ENCODE measurements at regions not wholly inside any gene's neighbourhood (a gene's known extent, or its start where the extent isn't known, plus 50 kb on each side); places are given as distances from the start of the nearest gene placed in this dataset.

GRCh38 chr9:2417730-2418129 is 203.9 kb upstream of the VLDLR start:
- Histone ChIP-seq H3K36me3 (ENCODE audit: control insufficient read depth, insufficient read depth, low read length) (no peaks in the 10 kb centered on the region), H3K4me3 (ENCODE audit: low read depth, low read length) (no peak overlapping the region), H3K27me3 (ENCODE audit: control insufficient read depth, insufficient read depth, low read length) (no peaks in the 10 kb centered on the region)
- FAIRE-seq, result no peak
- DNase-seq (ENCODE audit: low read depth), result no peak
- TF ChIP-seq CTCF (IDR thresholded peaks at IDR 0.05; ENCODE audit: insufficient read depth, low read length, severe bottlenecking), result no peak

- no peak for TF ChIP-seq CTCF (IDR thresholded peaks at IDR 0.05; ENCODE audit: insufficient read depth, low read length, severe bottlenecking)
- no peak overlapping the region for H3K4me3 ChIP-seq (ENCODE audit: low read depth, low read length)
- H3K36me3 ChIP-seq (ENCODE audit: control insufficient read depth, insufficient read depth, low read length), result no peaks in the 10 kb centered on the region
- H3K27me3 ChIP-seq (ENCODE audit: control insufficient read depth, insufficient read depth, low read length), result no peaks in the 10 kb centered on the region
- DNase-seq (ENCODE audit: low read depth) (peak; percentile 40), FAIRE-seq (no peak)
Observed at GRCh38 chr9:2418619-2419018, 203.0 kb upstream of the VLDLR start.

GRCh38 chr9:2419347-2419746 is 202.2 kb upstream of the VLDLR start:
- no peaks in the 10 kb centered on the region for H3K36me3 ChIP-seq (ENCODE audit: control insufficient read depth, insufficient read depth, low read length)
- no peaks in the 10 kb centered on the region for H3K27me3 ChIP-seq (ENCODE audit: control insufficient read depth, insufficient read depth, low read length)
- FAIRE-seq (no peak), DNase-seq (ENCODE audit: low read depth) (no peak)
- no peak for TF ChIP-seq CTCF (IDR thresholded peaks at IDR 0.05; ENCODE audit: insufficient read depth, low read length, severe bottlenecking)
- no peak overlapping the region for H3K4me3 ChIP-seq (ENCODE audit: low read depth, low read length)

GRCh38 chr9:2420543-2420942 is 201.0 kb upstream of the VLDLR start:
- FAIRE-seq (no peak), DNase-seq (ENCODE audit: low read depth) (no peak)
- Histone ChIP-seq H3K4me3 (ENCODE audit: low read depth, low read length) (no peak overlapping the region), H3K36me3 (ENCODE audit: control insufficient read depth, insufficient read depth, low read length) (no peaks in the 10 kb centered on the region), H3K27me3 (ENCODE audit: control insufficient read depth, insufficient read depth, low read length) (no peaks in the 10 kb centered on the region)
- no peak for TF ChIP-seq CTCF (IDR thresholded peaks at IDR 0.05; ENCODE audit: insufficient read depth, low read length, severe bottlenecking)

- Histone ChIP-seq H3K4me3 (ENCODE audit: low read depth, low read length) (no peak overlapping the region), H3K36me3 (ENCODE audit: control insufficient read depth, insufficient read depth, low read length) (no peaks in the 10 kb centered on the region), H3K27me3 (ENCODE audit: control insufficient read depth, insufficient read depth, low read length) (peaks cover 1% of the 10 kb centered on the region)
- TF ChIP-seq CTCF (IDR thresholded peaks at IDR 0.05; ENCODE audit: insufficient read depth, low read length, severe bottlenecking), result no peak
- FAIRE-seq, result no peak
- peak; percentile 40 for DNase-seq (ENCODE audit: low read depth)
Observed at GRCh38 chr9:2424619-2425033, 197.0 kb upstream of the VLDLR start.

GRCh38 chr9:2425676-2426075 is 195.9 kb upstream of the VLDLR start:
- FAIRE-seq, result no peak
- no peak for DNase-seq (ENCODE audit: low read depth)
- TF ChIP-seq CTCF (IDR thresholded peaks at IDR 0.05; ENCODE audit: insufficient read depth, low read length, severe bottlenecking), result no peak
- no peak overlapping the region for H3K4me3 ChIP-seq (ENCODE audit: low read depth, low read length)
- H3K36me3 ChIP-seq (ENCODE audit: control insufficient read depth, insufficient read depth, low read length), result no peaks in the 10 kb centered on the region
- peaks cover 1% of the 10 kb centered on the region for H3K27me3 ChIP-seq (ENCODE audit: control insufficient read depth, insufficient read depth, low read length)
